GM19468 (cell line): ENCODE measurements at regions not wholly inside any gene's neighbourhood (a gene's known extent, or its start where the extent isn't known, plus 50 kb on each side); places are given as distances from the start of the nearest gene placed in this dataset.

Experiments
- ATAC-seq: cut with Tn5 transposase; IDR thresholded peaks from one replicate; pipeline ENCODE4 v1.9.1; 2021; ENCODE audit warnings: mild to moderate bottlenecking, moderate library complexity, moderate number of reproducible peaks; ENCODE audit not compliant: unreplicated experiment; ENCODE audit errors: extremely low read depth

- peak; percentile 63 for ATAC-seq
Measured at GRCh38 chr13:24005755-24006281, 108.5 kb upstream of the C1QTNF9B start.

- no peak for ATAC-seq
Measured at GRCh38 chr13:24006520-24007248, 109.4 kb upstream of the C1QTNF9B start.

GRCh38 chr13:24007979-24008620 is 110.8 kb upstream of the C1QTNF9B start:
- no peak for ATAC-seq

- no peak for ATAC-seq
Measured at GRCh38 chr13:24008679-24009078, 111.4 kb upstream of the C1QTNF9B start.

- ATAC-seq = no peak
Measured at GRCh38 chr13:24011266-24011665, 114.0 kb upstream of the C1QTNF9B start.

GRCh38 chr13:24012648-24013047 is 115.3 kb upstream of the C1QTNF9B start:
- ATAC-seq = no peak

GRCh38 chr13:24013189-24013588 is 115.9 kb upstream of the C1QTNF9B start:
- no peak for ATAC-seq

GRCh38 chr13:24016046-24016445 is 118.7 kb upstream of the C1QTNF9B start:
- no peak for ATAC-seq

GRCh38 chr13:24022568-24022967 is 125.3 kb upstream of the C1QTNF9B start:
- no peak for ATAC-seq

GRCh38 chr13:24023073-24023472 is 125.8 kb upstream of the C1QTNF9B start:
- no peak for ATAC-seq

GRCh38 chr13:24027494-24027893 is 130.2 kb upstream of the C1QTNF9B start:
- ATAC-seq = no peak

- ATAC-seq = no peak
Measured at GRCh38 chr13:24032252-24032651, 128.3 kb upstream of the SPATA13 start.

- no peak for ATAC-seq
Measured at GRCh38 chr13:24032674-24033073, 127.8 kb upstream of the SPATA13 start.

GRCh38 chr13:24033527-24034302 is 126.8 kb upstream of the SPATA13 start:
- no peak for ATAC-seq

- ATAC-seq = no peak
Measured at GRCh38 chr13:24035411-24035810, 125.1 kb upstream of the SPATA13 start.

- no peak for ATAC-seq
Measured at GRCh38 chr13:24036115-24036514, 124.4 kb upstream of the SPATA13 start.

GRCh38 chr13:24038405-24038804 is 122.1 kb upstream of the SPATA13 start:
- ATAC-seq = no peak

GRCh38 chr13:24038841-24039330 is 121.6 kb upstream of the SPATA13 start:
- ATAC-seq = no peak

GRCh38 chr13:24039621-24040475 is 120.7 kb upstream of the SPATA13 start:
- peak; percentile 71 for ATAC-seq

- ATAC-seq = no peak
Measured at GRCh38 chr13:24040835-24041234, 119.7 kb upstream of the SPATA13 start.
